Mesothelial cell of epicardium (in vitro differentiated cells): ENCODE measurements at regions not wholly inside any gene's neighbourhood (a gene's known extent, or its start where the extent isn't known, plus 50 kb on each side); places are given as distances from the start of the nearest gene placed in this dataset.

ENCODE experiments used
- DNase-seq, 2 experiments: peaks; one replicate each; pipeline ENCODE4 v3.0.0; 2021; ENCODE audit warnings: low spot score in 2 of 2; ENCODE audit not compliant: unreplicated experiment in 2 of 2
- H3K27ac Mint-ChIP-seq: 2 replicates; pipeline ENCODE4 v1.8.0; 2021; ENCODE audit warnings: mixed read lengths
- H3K27me3 Mint-ChIP-seq: 2 replicates; pipeline ENCODE4 v1.8.0; 2021; ENCODE audit warnings: low read depth, mixed read lengths
- H3K36me3 Mint-ChIP-seq: 2 replicates; pipeline ENCODE4 v1.8.0; 2021; ENCODE audit warnings: mixed read lengths
- H3K4me1 Mint-ChIP-seq: 2 replicates; pipeline ENCODE4 v1.8.0; 2021; ENCODE audit warnings: mixed read lengths
- H3K4me3 Mint-ChIP-seq: 2 replicates; pipeline ENCODE4 v1.8.0; 2021; ENCODE audit warnings: mild to moderate bottlenecking, moderate library complexity, mixed read lengths
- H3K9me3 Mint-ChIP-seq: 2 replicates; pipeline ENCODE4 v1.8.0; 2021; ENCODE audit warnings: mixed read lengths
- CTCF ChIP-seq: fragments of 200-600 bp; sonication (generic); IDR thresholded peaks from one replicate; pipeline ENCODE4 v1.5.0; 2021; ENCODE audit warnings: antibody characterized with exemption; ENCODE audit not compliant: unreplicated experiment

- no peak for DNase-seq
- no peak for TF ChIP-seq CTCF
- Mint-ChIP-seq H3K27ac (no peak overlapping the region), H3K4me3 (no peak overlapping the region), H3K27me3 (peaks cover 29% of the 10 kb centered on the region), H3K4me1 (peaks cover 29% of the 10 kb centered on the region), H3K9me3 (no peaks in the 10 kb centered on the region), H3K36me3 (no peaks in the 10 kb centered on the region)
Observed at GRCh38 chr4:24000470-24000831, 110.6 kb upstream of the PPARGC1A start.

- H3K4me3 Mint-ChIP-seq = no peak overlapping the region
Observed at GRCh38 chr4:23999714-24000469, 110.0 kb upstream of the PPARGC1A start.

GRCh38 chr4:23993373-23993772 is 103.5 kb upstream of the PPARGC1A start:
- H3K4me1 Mint-ChIP-seq = peaks cover 15% of the 10 kb centered on the region
- no peak overlapping the region for H3K4me3 Mint-ChIP-seq
- no peak for DNase-seq
- no peaks in the 10 kb centered on the region for H3K36me3 Mint-ChIP-seq
- H3K9me3 Mint-ChIP-seq = no peaks in the 10 kb centered on the region
- H3K27me3 Mint-ChIP-seq = peaks cover 19% of the 10 kb centered on the region
- no peak for TF ChIP-seq CTCF
- no peak overlapping the region for H3K27ac Mint-ChIP-seq

More at GRCh38 chr4:23999714-24000469, 110.0 kb upstream of the PPARGC1A start:
- Mint-ChIP-seq H3K27me3 (peaks cover 31% of the 10 kb centered on the region), H3K36me3 (no peaks in the 10 kb centered on the region), H3K4me1 (peaks cover 29% of the 10 kb centered on the region), H3K9me3 (no peaks in the 10 kb centered on the region), H3K27ac (no peak overlapping the region)
- no peak for TF ChIP-seq CTCF
- DNase-seq = no peak

- Mint-ChIP-seq H3K36me3 (no peaks in the 10 kb centered on the region), H3K4me3 (no peak overlapping the region), H3K27ac (no peak overlapping the region), H3K27me3 (peaks cover 18% of the 10 kb centered on the region), H3K4me1 (peaks cover 17% of the 10 kb centered on the region), H3K9me3 (no peaks in the 10 kb centered on the region)
- TF ChIP-seq CTCF = no peak
- DNase-seq = no peak
Observed at GRCh38 chr4:23991444-23991843, 101.6 kb upstream of the PPARGC1A start.

DNA sequence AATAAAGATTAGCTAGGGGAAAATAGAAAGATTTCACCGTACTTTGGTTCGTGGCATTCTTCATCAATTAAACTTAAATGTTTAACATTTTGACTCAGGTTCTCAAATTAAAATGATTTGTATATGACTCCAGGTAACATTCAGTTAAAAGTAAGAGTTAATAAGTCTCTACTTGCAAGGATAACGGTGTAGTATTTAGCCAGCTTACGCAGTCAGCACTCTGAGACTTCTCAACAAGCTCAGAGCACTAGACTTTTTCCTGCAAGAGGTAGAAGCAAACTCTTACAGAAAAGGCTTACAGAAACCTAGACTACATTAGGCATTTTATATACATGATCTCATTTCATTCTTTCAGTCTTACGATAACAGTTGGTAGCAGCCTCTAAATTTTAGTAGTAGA is 96.4 kb upstream of the PPARGC1A start:
- Mint-ChIP-seq H3K4me3 (no peak overlapping the region), H3K27me3 (no peaks in the 10 kb centered on the region), H3K4me1 (peaks cover 18% of the 10 kb centered on the region), H3K36me3 (no peaks in the 10 kb centered on the region), H3K27ac (no peak overlapping the region), H3K9me3 (no peaks in the 10 kb centered on the region)
- DNase-seq = no peak
- no peak for TF ChIP-seq CTCF
